NCI-H1105 (cell line): ENCODE measurements at regions not wholly inside any gene's neighbourhood (a gene's known extent, or its start where the extent isn't known, plus 50 kb on each side); places are given as distances from the start of the nearest gene placed in this dataset.
A peak's percentile ranks its signal among the peaks of the same experiment; 100 is the strongest.

Experiments
- DNase-seq: peaks from one replicate; lab custom pipeline; 2025; lab: John Stamatoyannopoulos, UW

DNA sequence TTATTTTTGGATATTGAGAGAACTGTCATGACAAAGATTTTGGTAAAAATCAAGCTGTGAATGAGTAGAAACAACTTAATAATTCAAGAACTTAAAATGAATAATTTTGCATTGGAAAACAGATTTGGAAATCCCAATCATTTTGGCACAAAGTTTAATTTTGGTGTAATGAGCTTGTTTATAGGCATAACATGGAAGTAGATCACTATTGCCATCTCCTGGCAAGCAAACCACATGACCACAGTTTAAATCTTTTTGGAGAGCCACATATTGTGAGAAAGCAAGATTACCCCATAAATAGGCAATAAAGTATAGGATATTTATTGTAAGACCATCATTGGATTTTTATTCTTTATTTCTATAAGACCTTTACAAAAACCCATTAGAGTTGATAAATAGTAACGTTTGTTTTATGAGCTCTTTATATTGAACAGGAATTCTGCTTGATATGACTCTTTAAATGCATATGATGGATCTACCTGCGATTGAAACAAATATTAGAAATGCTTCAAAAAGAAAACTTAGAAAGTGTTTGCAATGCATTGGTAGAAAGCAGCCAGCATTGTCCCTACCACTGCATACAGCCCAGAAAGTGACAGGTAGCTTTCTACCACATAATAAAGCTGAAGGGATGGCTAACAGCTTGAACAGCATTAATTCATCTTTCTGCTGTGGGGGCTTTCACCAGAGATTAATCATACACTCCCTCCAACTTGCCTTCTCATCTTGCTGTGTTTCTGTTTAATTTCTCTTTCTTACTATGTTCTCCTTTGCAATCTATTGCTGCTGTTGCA, 766.8 kb downstream of the TBL1XR1 start:
- DNase-seq: peak; percentile 68

DNA sequence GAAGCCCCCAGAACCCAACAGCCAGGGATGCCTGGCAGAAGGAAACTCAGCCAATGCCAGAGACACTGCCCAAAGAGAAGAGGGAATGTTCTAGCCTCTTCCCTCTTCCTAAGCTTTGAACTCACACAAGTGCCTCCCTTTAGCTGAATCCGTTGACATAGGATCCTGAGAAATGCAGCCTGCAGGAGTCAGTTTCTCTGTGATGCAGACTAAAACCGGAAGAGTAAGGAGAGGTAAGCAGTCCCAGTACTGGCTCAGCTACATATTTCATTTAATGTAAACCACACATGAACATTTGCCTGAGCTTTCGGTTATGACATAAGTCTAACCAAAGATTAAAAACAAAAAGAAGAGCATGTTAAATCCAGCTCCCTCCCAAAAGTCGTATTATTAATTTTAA, 768.7 kb downstream of the TBL1XR1 start:
- no peak for DNase-seq

DNA sequence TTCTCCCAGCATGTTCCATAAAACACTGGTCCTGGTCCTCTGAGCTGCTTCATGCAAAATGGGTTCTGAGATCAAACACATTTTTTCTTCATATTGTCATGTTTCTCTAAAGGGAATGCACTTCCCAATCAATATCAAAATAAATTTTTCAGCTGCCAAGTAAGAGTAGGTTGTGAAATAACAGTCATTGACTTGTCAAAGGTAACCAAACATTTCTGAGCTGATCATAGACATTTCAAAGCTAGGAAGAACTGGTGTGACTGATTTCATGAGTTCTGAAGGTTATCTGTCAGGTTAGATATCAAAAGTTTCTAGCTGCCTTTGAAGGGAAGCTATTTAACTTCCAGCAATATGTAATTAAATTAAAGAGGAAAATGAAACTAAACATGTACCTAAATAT, 770.9 kb downstream of the TBL1XR1 start:
- no peak for DNase-seq

DNA sequence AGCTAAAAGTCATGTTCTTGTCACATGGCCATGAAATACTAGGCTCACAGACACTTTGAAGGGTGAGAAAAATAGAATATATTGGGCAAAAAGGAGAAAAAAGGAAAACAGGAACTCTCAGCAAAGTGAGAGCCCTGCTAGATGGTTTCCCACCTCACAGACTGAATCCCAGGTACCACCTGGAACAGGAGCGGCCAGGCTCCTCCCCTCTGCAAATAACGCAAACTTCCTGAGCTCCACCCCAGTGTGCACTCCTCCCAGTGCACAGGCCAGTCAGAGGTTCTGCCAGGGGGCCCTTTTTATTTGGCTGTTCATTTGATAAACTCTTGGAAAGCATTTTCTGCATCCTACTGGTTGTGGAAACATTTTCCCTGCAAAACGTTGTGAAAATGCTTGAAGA, 780.4 kb downstream of the TBL1XR1 start:
- DNase-seq: no peak

DNA sequence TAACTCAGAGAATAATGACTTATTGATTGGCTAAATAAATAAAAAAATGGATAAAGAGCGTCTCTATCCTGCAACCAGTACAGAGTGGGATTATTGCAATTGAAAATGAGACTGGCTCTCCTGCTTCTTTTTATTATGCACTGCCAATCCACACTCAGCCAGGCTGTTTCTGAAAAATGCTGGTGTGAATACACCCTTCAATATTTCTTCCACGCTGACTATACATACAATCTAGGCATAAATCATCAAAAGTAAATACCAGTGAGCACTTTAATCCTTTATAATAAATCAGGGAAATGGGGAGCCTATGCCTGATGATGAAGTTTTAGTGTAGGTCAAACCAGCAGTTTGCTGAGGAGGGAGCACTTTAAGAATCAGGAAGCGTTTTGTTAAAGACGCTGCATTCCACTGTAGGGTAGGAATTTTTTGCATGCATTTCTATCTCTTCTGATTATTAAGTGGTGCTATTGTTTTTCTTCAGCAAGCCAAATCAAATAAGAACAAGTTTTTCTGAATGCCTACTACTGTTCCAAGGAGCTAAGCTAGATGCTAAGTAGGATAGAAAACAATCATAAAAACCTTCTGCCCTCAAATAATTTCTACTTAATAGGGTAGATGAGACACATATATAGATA, 781.5 kb downstream of the TBL1XR1 start:
- no peak for DNase-seq

DNA sequence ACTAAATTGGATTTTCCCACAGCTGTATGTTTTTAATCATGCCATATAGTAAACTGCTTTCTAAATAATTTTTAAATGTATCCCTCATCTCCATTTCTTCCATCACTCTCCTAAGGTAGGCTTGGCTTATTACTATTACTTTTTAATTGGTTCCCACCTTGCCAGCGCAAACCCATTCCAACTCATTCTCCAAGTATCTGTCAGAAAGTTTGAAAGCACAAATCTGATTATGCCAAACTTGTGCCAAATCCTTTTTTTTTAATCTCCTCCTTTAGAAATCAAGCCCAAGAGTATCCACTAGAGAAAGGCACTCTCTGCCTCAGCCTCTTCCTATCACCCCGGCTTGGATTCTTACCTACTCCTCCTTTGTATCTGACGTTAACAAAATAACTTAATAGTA, 784.5 kb downstream of the TBL1XR1 start:
- DNase-seq: no peak

DNA sequence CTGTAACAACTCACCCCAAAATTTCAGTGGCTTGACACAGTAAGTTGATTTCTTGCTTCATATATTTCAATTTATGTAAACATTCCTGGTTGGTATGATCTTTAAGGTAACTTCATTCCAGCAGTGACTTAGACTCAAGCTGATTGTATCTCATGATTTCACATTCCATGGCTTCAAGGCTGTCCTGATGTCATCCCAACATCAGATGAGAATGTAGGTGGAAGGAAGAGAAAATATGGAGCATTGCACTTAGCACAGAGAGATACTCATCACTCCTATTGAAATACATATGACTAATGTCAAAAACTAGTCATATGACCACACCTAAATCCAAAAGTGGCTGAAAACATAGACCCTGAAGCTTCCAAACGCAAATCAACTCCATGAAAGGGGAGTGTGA, 793.8 kb downstream of the TBL1XR1 start:
- no peak for DNase-seq

DNA sequence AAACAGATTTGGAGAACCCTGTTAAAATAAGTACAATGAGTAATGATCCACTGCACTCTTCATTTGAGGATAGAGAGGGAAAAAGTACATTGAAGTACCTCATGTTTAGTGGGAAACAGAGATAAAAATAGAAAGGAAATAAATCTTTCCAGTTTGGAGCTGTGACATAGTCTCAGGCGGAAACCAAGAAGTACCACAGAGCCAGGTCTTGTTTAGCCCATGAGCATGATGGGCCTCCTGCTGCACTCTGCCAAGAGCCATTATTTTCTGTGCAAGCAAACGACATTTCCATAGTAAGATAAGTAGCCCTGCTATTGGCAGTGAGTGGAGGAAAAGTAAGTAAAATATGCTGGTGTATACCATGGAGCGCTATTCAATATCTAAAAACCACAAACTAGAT, 796.1 kb downstream of the TBL1XR1 start:
- DNase-seq: no peak

DNA sequence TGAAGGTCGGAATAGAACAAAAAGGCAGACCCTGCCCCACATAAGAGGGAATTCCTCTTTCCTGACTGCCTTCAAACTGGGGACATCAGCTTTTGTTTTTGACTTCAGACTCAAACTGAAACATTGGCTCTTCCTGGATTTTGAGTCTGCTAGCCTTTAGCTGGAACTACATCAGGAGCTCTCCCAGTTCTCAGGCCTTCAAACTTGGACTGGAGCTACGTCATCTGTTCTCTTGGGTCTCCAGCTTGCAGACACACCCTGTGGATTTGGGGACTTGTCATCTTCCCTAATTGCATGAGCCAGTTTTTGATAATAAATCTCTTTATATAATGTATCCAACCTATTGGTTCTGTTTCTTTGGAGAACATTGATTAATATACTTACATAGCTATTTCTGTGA, 798.1 kb downstream of the TBL1XR1 start:
- no peak for DNase-seq

DNA sequence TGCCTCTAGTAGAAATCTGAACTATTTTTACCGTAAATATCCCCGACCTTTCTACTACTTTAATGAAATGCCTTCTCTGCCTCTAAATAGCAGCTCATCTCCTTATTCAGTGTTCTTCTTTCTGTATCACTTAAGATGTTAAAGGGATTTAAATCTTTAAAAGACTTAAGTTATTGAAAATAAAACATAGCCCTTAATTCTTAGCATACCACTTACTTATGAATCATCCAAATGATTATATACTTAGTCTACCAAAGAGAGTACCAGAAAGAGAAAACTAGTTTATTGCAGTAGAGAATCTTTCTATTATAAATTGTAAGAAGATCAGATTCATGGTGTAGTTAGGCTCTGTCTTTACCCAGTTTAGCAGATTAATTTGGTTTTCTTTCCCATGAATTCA, 802.0 kb downstream of the TBL1XR1 start:
- no peak for DNase-seq

DNA sequence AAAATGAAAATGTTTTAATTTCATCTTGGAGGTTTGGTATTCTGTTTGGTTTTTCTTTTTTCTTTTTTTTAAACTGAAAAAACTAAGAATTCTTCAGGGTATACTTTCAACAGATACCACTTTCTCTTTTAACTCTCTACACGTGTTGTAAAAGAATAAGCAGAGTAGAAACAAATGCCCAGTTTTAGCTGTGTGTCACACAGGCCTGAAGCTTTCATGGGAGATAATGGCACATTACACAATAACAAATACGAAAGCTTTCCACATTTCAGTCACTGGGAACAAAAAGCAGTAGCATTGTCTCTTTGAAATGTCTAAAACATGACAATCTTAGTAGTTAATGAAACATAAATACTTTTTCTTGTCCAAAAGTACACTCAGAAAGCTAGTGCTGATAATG, 818.5 kb downstream of the TBL1XR1 start:
- DNase-seq: no peak

DNA sequence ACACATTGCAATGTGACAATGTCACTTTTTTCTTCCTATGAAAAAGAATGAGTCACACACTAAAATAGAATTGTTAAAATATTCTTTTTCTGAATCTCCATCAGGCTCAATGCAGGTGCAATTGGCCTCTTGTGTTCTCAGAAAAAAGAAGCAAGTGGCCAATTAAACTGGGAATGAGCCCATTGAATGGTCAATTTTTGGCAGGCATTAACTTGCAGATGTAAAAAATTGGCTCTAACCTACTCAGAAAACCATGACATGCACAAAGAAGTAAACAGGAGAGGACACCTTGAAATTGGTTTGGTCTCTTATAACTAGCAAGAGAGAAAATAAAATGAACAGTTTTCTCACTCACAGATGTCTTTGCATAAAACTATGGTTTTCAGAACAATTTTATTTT, 820.8 kb downstream of the TBL1XR1 start:
- DNase-seq: peak; percentile 98

DNA sequence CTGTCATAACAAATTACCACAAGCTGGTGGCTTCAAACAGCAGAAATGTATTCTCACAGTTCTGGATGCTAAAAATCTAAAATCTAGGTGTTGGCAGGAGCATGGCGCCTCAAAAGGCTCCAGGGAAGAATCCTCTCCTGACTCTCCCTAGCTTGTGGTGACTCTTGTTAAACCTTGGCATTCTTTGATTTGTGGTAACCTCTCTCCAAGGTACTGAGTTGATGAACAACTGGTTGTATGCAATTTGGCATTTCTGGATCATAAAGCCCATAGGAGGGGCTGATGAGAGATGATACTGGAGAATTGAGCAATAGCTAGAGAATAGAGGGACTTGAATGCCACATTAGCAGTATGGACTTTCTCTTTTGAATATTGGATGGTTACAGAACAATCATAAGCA, 821.8 kb downstream of the TBL1XR1 start:
- DNase-seq: peak; percentile 23

DNA sequence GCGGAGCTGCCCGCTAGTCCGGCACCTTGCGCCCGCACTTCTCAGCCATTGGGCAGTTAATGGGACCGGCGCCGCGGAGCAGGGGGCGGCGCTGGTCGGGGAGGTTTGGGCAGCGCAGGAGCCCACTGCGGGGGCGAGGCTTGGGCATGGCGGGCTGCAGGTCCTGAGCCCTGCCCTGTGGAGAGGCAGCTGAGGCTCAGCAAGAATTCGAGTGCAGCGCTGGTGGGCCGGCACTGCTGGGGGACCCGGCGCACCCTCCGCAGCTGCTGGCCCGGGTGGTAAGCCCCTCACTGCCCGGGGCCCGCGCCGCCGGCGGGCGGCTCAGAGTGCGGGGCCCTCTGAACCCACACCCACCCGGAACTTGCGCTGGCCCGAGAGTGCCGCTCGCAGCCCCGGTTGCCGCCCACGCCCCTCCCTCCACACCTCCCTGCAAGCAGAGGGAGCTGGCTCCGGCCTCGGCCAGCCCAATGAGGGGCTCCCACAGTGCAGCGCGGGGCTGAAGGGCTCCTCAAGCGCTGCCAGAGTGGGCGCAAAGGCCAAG, 835.0 kb downstream of the TBL1XR1 start:
- DNase-seq: no peak

DNA sequence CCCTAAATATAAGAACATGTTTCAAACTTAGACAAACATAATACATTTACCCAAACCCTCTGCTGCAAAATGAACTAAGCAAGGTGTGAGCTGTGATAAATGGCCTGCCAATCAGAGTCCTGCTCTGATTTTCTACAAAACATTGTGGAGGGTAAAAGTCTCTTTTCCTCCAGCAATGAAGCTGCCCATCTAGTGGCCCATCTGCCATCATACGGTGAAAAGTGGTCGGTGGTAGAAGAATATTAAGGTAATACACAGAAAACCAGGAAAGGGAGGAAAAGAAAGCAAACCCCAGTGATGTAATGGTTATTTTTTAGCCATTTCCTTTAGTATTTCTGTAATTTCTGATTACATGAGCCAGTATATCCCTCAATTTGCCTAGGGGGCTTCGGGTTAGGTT, 838.1 kb downstream of the TBL1XR1 start:
- DNase-seq: no peak

DNA sequence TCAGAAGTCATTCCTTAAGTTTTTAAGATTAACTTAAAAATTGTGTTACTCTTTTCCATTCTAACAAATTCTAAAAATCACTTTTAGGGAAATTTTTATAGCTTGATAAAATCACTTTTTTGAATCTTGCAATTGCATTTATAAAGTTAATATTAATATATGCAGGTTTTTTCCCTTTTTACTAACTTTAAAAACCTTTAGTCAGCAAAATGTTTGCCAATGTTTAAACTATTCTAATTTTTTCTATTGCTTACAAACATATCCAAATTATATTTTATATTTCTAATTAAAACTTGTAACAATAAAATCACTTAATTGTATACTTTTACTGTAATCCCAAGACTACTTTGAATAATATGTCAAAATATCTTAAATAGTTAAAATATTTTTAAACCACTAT, 839.4 kb downstream of the TBL1XR1 start:
- DNase-seq: no peak

DNA sequence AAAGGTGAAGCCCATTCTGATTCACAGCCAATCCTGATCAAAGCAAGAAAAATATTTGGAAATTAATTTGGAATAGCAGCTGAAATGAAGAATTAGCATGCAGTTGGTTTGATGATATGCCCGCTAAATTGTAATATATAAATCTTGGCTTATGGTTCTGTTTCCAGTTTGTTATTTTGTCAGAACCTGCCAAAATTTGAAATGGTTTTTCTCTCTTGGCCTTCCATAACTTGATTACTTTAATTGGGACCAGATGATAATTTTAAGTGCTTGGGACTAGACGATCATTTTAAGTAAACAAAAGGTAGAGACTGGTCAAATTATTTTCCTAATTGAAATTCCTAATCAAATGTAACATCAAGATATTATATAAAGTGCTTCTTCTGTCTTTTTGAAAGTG, 842.4 kb downstream of the TBL1XR1 start:
- DNase-seq: no peak

DNA sequence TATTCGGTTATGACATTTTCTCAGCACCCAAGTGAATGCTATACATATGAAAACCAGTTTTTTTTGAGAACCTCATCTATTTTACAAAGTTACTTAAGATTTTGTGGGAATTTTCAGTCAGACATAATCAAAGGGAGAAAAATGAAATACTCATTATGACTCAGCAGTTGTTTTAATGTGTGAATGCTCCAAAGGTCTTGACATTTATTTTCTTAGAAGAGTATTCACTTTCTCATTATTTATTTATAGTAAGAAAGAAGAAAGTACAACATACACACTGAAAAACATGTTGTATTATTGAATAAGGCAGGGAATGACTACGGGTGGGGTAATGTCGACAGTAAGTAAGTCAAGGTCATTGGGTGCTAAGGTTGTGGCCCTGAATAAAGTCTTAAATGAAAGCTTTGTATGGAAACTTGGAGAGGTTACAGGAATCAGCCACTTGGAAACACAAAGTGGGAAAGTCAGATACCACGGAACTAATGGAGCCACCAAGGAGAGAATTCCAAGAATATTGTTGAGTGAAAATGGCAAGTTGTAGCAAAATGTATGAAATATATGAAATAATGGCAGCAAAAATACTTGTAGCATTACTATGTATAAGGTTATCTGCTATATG, 844.5 kb downstream of the TBL1XR1 start:
- DNase-seq: no peak

DNA sequence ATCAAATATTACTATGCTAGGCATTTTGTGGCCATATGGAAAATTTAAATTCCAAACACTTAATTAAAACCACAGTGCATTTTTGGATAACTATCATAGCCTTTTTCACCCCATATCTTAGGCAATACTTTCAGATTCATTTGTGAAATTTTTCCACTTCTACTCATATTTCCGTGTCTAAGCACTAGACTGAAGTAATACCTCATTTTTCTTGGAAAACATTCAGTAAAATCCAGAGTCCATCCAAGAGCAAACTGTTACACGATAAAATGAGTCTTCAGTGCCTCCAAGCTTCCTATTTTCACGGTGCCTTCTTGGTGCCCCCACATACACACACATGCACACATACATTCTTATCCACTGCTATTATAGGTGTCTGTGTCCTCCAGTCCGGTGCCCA, 845.9 kb downstream of the TBL1XR1 start:
- no peak for DNase-seq

DNA sequence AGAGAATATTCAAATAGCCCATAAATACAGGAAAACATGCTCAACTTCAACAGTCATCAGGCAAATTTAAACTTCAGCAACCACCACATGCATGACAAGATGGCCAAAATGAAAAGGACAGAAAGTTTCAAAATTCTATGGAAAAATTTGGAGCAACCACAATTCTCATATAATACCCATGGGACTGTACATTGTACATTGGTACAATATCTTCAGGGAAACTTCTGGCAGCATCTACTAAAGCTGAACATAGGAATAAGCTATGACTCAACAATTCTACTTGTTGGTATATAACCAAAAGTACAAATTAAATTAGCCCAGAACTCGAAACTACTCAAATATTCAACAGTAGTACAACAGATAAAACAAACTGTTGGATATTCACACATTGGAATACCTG, 847.6 kb downstream of the TBL1XR1 start:
- DNase-seq: no peak

DNA sequence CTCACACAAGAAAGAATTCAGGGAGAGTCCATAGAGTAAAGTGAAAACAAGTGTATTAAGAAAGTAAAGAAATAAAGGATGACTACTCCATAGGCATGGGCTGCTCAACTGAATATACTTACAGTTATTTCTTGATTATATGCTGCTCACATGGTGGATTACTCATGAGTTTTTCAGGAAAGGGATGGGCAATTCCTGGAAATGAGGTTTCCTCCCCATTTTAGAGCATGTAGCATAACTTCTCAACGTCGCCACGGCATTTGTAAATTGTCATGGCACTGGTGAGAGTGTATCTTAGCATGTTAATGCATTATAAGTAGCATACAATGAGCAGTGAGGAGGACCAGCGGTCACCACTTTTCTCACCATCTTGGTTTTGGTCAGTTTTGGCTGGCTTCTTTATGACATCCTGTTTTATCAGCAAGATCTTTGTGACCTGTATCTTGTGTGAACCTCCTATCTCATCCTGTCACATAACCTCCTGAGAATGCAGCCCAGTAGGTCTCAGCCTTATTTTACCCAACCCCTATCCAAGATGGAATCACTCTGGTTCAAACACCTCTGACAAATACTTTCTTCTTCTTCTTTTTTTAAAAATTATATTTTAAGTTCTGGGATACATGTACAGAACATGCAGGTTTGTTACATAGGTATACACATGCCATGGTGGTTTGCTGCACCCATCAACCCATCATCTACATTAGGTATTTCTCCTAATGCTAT, 849.7 kb downstream of the TBL1XR1 start:
- no peak for DNase-seq

DNA sequence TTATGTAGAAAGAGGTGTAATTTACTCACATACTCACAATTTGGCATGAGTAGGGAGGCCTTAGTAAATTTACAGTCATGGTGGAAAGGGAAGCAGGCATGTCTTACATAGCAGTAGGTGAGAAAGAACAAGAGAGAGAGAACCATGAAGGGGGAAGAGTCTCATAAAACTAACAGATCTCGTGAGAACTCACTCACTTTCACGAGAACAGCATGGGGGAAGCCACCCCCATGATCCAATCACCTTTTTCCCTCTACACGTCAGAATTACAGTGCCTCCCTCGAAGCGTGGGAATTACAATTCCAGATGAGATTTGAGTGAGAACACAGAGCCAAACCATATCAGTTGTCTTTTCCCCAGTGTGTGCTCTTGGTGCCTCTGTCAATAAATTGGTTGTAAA, 855.3 kb downstream of the TBL1XR1 start:
- no peak for DNase-seq

DNA sequence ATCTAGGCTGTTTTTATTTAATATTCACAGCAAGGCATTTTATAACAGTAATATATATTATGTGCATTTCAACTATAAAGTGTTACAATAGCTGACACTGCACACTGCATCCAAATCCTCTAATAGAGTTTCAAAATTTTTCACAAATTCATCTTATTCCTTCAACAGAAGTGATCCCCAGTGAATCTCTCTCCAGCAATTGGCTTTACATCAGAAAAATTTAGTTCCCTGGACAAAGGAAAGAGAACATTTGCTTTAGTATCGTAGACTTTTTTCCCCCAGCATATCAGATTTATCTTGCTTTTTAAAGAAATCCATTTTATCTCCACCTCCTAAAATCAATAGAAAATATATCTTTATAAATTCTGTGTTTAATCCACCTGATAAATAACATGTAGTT, 868.6 kb downstream of the TBL1XR1 start:
- DNase-seq: no peak
